Neural crest cell (in vitro differentiated cells): ENCODE measurements at regions not wholly inside any gene's neighbourhood (a gene's known extent, or its start where the extent isn't known, plus 50 kb on each side); places are given as distances from the start of the nearest gene placed in this dataset.

Experiments used
- DNase-seq: peaks from one replicate; pipeline ENCODE4 v3.0.0; 2021; ENCODE audit warnings: low read depth, mixed read lengths, low spot score
- H3K27ac Mint-ChIP-seq: one replicate; pipeline ENCODE4 v1.8.0; 2021; ENCODE audit warnings: mild to moderate bottlenecking, mixed read lengths; ENCODE audit not compliant: unreplicated experiment
- H3K27me3 Mint-ChIP-seq: 2 replicates; pipeline ENCODE4 v1.8.0; 2021; ENCODE audit warnings: low read depth, mild to moderate bottlenecking, mixed read lengths
- H3K36me3 Mint-ChIP-seq: 2 replicates; pipeline ENCODE4 v1.8.0; 2021; ENCODE audit warnings: low read depth, mild to moderate bottlenecking, mixed read lengths
- H3K4me1 Mint-ChIP-seq: 2 replicates; pipeline ENCODE4 v1.8.0; 2021; ENCODE audit warnings: mixed read lengths
- H3K4me3 Mint-ChIP-seq: one replicate; pipeline ENCODE4 v1.8.0; 2021; ENCODE audit warnings: mild to moderate bottlenecking, mixed read lengths
- H3K9me3 Mint-ChIP-seq: 2 replicates; pipeline ENCODE4 v1.8.0; 2021; ENCODE audit warnings: mixed read lengths
- CTCF ChIP-seq: fragments of 200-600 bp; sonication (generic); conservative IDR thresholded peaks from 2 replicates; pipeline ENCODE4 v1.5.0; 2021; ENCODE audit warnings: antibody characterized with exemption, mild to moderate bottlenecking

- no peak overlapping the region for H3K4me3 Mint-ChIP-seq
- no peak for TF ChIP-seq CTCF
Observed at GRCh38 chr14:98167705-98168104, 1104.3 kb downstream of the BCL11B start.

GRCh38 chr14:98168211-98168985, 1103.6 kb downstream of the BCL11B start:
- peak overlapping the region; percentile 52 for H3K27ac Mint-ChIP-seq
- H3K4me3 Mint-ChIP-seq, result no peak overlapping the region
- no peak for DNase-seq
- no peaks in the 10 kb centered on the region for H3K36me3 Mint-ChIP-seq
- peaks cover 8% of the 10 kb centered on the region for H3K4me1 Mint-ChIP-seq
- no peak for TF ChIP-seq CTCF
- H3K27me3 Mint-ChIP-seq, result no peaks in the 10 kb centered on the region
- H3K9me3 Mint-ChIP-seq, result no peaks in the 10 kb centered on the region

More at GRCh38 chr14:98167705-98168104, 1104.3 kb downstream of the BCL11B start:
- Mint-ChIP-seq H3K36me3 (no peaks in the 10 kb centered on the region), H3K27me3 (peaks cover 4% of the 10 kb centered on the region), H3K4me1 (peaks cover under 1% of the 10 kb centered on the region), H3K27ac (no peak overlapping the region), H3K9me3 (no peaks in the 10 kb centered on the region)
- DNase-seq, result no peak

- no peaks in the 10 kb centered on the region for H3K9me3 Mint-ChIP-seq
- no peaks in the 10 kb centered on the region for H3K36me3 Mint-ChIP-seq
- H3K27me3 Mint-ChIP-seq, result no peaks in the 10 kb centered on the region
- DNase-seq, result no peak
- peaks cover 12% of the 10 kb centered on the region for H3K4me1 Mint-ChIP-seq
- TF ChIP-seq CTCF, result no peak
- H3K4me3 Mint-ChIP-seq, result no peak overlapping the region
- no peak overlapping the region for H3K27ac Mint-ChIP-seq
Observed at GRCh38 chr14:98169170-98169587, 1102.8 kb downstream of the BCL11B start.

- Mint-ChIP-seq H3K4me3 (no peak overlapping the region), H3K9me3 (no peaks in the 10 kb centered on the region), H3K4me1 (peaks cover 12% of the 10 kb centered on the region), H3K27me3 (no peaks in the 10 kb centered on the region), H3K27ac (no peak overlapping the region), H3K36me3 (no peaks in the 10 kb centered on the region)
- DNase-seq, result no peak
- TF ChIP-seq CTCF, result no peak
Observed at GRCh38 chr14:98170575-98170974, 1101.4 kb downstream of the BCL11B start.

- H3K4me1 Mint-ChIP-seq, result peaks cover 12% of the 10 kb centered on the region
Observed at GRCh38 chr14:98171654-98172053, 1100.3 kb downstream of the BCL11B start.

More at GRCh38 chr14:98171654-98172053, 1100.3 kb downstream of the BCL11B start:
- H3K9me3 Mint-ChIP-seq, result no peaks in the 10 kb centered on the region
- no peaks in the 10 kb centered on the region for H3K27me3 Mint-ChIP-seq
- no peak overlapping the region for H3K4me3 Mint-ChIP-seq
- no peak overlapping the region for H3K27ac Mint-ChIP-seq
- no peak for DNase-seq
- no peaks in the 10 kb centered on the region for H3K36me3 Mint-ChIP-seq
- TF ChIP-seq CTCF, result no peak
